ENCODE measurements at regions not wholly inside any gene's neighbourhood (a gene's known extent, or its start where the extent isn't known, plus 50 kb on each side); places are given as distances from the start of the nearest gene placed in this dataset.

DNA sequence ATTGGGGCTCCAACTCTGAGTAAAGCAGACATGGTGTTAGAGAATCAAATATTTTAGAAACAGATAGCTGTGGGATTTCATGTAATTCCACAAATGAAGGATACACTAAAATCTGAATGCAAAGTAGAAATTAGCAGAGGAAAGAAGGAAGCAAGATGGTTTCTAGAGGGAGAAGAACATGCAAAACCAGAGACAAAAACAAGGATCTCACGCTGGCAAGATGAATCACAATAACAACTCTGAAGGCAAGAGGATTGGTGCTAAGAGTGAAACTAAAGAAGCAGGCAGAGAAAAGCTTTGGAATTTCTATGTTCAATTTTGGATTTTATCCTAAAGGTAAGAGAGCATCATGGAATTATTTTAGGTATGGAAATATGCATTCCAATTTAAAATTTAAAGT lies 857.2 kb upstream of the COX7C start:
- Mint-ChIP-seq H3K4me3 (no peak overlapping the region), H3K36me3 (peaks cover 8% of the 10 kb centered on the region; the same call in 1 of the 2 replicates), H3K4me1 (peaks cover 15% of the 10 kb centered on the region), H3K27me3 (ENCODE audit: low read depth) (no peaks in the 10 kb centered on the region), H3K9me3 (peaks cover 20% of the 10 kb centered on the region), H3K27ac (peak overlapping the region; percentile 87)
- no peak for DNase-seq (ENCODE audit: low spot score)
- ChIA-PET CTCF (no interaction called here), POLR2A (no interaction called here)
- TF ChIP-seq, protein P1, sequence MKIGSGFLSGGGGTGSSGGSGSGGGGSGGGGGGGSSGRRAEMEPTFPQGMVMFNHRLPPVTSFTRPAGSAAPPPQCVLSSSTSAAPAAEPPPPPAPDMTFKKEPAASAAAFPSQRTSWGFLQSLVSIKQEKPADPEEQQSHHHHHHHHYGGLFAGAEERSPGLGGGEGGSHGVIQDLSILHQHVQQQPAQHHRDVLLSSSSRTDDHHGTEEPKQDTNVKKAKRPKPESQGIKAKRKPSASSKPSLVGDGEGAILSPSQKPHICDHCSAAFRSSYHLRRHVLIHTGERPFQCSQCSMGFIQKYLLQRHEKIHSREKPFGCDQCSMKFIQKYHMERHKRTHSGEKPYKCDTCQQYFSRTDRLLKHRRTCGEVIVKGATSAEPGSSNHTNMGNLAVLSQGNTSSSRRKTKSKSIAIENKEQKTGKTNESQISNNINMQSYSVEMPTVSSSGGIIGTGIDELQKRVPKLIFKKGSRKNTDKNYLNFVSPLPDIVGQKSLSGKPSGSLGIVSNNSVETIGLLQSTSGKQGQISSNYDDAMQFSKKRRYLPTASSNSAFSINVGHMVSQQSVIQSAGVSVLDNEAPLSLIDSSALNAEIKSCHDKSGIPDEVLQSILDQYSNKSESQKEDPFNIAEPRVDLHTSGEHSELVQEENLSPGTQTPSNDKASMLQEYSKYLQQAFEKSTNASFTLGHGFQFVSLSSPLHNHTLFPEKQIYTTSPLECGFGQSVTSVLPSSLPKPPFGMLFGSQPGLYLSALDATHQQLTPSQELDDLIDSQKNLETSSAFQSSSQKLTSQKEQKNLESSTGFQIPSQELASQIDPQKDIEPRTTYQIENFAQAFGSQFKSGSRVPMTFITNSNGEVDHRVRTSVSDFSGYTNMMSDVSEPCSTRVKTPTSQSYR (CRISPR knock-in tag; IDR thresholded peaks at IDR 0.05), result no peak
- TF ChIP-seq, protein P2, sequence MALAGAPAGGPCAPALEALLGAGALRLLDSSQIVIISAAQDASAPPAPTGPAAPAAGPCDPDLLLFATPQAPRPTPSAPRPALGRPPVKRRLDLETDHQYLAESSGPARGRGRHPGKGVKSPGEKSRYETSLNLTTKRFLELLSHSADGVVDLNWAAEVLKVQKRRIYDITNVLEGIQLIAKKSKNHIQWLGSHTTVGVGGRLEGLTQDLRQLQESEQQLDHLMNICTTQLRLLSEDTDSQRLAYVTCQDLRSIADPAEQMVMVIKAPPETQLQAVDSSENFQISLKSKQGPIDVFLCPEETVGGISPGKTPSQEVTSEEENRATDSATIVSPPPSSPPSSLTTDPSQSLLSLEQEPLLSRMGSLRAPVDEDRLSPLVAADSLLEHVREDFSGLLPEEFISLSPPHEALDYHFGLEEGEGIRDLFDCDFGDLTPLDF (CRISPR knock-in tag; IDR thresholded peaks at IDR 0.05), result no peak
- TF ChIP-seq ZNF121 (CRISPR knock-in tag; IDR thresholded peaks at IDR 0.05) (no peak), MXD4 (CRISPR knock-in tag; IDR thresholded peaks at IDR 0.05; ENCODE audit: borderline replicate concordance) (no peak), GRHL2 (CRISPR knock-in tag; IDR thresholded peaks at IDR 0.05; ENCODE audit: insufficient replicate concordance, severe bottlenecking) (no peak), SOX15 (CRISPR knock-in tag; IDR thresholded peaks at IDR 0.05) (no peak), NFATC4 (CRISPR knock-in tag; IDR thresholded peaks at IDR 0.05) (no peak), TEAD4 (CRISPR knock-in tag; IDR thresholded peaks at IDR 0.05) (no peak), ZNF317 (CRISPR knock-in tag; IDR thresholded peaks at IDR 0.05; ENCODE audit: borderline replicate concordance, low read depth) (no peak), TEAD1 (CRISPR knock-in tag; IDR thresholded peaks at IDR 0.05) (no peak), ZNF671 (CRISPR knock-in tag; IDR thresholded peaks at IDR 0.05) (no peak), RELA (CRISPR knock-in tag; IDR thresholded peaks at IDR 0.05; ENCODE audit: borderline replicate concordance) (no peak)
- TF ChIP-seq, protein P3, sequence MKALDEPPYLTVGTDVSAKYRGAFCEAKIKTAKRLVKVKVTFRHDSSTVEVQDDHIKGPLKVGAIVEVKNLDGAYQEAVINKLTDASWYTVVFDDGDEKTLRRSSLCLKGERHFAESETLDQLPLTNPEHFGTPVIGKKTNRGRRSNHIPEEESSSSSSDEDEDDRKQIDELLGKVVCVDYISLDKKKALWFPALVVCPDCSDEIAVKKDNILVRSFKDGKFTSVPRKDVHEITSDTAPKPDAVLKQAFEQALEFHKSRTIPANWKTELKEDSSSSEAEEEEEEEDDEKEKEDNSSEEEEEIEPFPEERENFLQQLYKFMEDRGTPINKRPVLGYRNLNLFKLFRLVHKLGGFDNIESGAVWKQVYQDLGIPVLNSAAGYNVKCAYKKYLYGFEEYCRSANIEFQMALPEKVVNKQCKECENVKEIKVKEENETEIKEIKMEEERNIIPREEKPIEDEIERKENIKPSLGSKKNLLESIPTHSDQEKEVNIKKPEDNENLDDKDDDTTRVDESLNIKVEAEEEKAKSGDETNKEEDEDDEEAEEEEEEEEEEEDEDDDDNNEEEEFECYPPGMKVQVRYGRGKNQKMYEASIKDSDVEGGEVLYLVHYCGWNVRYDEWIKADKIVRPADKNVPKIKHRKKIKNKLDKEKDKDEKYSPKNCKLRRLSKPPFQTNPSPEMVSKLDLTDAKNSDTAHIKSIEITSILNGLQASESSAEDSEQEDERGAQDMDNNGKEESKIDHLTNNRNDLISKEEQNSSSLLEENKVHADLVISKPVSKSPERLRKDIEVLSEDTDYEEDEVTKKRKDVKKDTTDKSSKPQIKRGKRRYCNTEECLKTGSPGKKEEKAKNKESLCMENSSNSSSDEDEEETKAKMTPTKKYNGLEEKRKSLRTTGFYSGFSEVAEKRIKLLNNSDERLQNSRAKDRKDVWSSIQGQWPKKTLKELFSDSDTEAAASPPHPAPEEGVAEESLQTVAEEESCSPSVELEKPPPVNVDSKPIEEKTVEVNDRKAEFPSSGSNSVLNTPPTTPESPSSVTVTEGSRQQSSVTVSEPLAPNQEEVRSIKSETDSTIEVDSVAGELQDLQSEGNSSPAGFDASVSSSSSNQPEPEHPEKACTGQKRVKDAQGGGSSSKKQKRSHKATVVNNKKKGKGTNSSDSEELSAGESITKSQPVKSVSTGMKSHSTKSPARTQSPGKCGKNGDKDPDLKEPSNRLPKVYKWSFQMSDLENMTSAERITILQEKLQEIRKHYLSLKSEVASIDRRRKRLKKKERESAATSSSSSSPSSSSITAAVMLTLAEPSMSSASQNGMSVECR (CRISPR knock-in tag; IDR thresholded peaks at IDR 0.05; ENCODE audit: borderline replicate concordance), result no peak
- TF ChIP-seq, protein P4, sequence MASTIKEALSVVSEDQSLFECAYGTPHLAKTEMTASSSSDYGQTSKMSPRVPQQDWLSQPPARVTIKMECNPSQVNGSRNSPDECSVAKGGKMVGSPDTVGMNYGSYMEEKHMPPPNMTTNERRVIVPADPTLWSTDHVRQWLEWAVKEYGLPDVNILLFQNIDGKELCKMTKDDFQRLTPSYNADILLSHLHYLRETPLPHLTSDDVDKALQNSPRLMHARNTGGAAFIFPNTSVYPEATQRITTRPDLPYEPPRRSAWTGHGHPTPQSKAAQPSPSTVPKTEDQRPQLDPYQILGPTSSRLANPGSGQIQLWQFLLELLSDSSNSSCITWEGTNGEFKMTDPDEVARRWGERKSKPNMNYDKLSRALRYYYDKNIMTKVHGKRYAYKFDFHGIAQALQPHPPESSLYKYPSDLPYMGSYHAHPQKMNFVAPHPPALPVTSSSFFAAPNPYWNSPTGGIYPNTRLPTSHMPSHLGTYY (CRISPR knock-in tag; IDR thresholded peaks at IDR 0.05), result no peak
- TF ChIP-seq, protein P5, sequence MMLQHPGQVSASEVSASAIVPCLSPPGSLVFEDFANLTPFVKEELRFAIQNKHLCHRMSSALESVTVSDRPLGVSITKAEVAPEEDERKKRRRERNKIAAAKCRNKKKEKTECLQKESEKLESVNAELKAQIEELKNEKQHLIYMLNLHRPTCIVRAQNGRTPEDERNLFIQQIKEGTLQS (CRISPR knock-in tag; conservative IDR thresholded peaks at IDR 0.05), result no peak
- TF ChIP-seq, protein P6, sequence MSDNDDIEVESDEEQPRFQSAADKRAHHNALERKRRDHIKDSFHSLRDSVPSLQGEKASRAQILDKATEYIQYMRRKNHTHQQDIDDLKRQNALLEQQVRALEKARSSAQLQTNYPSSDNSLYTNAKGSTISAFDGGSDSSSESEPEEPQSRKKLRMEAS (CRISPR knock-in tag; IDR thresholded peaks at IDR 0.05), result no peak
- peak; percentile 62; the same call in 1 of the 2 replicates for ATAC-seq

DNA sequence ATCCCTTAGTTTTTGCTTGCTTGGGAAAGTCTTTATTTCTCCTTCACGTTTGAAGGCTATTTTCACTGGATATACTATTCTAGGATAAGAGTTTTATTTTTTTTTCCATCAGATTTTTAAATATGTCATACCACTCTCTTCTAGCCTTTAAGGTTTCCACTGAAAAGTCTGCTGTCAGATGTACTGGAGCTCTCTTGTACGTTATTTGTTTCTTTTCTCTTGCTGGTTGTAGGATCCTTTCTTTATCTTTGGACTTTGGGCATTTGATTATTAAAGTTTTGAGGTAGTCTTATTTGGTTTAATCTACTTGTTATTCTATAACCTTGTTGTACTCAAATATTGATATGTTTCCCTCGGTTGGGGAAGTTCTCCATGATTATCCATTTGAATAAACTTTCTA lies 848.4 kb upstream of the COX7C start:
- Mint-ChIP-seq H3K27ac (no peak overlapping the region), H3K27me3 (ENCODE audit: low read depth) (no peaks in the 10 kb centered on the region), H3K9me3 (peaks cover 59% of the 10 kb centered on the region), H3K4me1 (no peaks in the 10 kb centered on the region), H3K36me3 (peaks cover 26% of the 10 kb centered on the region), H3K4me3 (no peak overlapping the region)
- TF ChIP-seq ZNF317 (CRISPR knock-in tag; IDR thresholded peaks at IDR 0.05; ENCODE audit: borderline replicate concordance, low read depth), result peak; percentile 91
- no peak for TF ChIP-seq NR2C2 (CRISPR knock-in tag; IDR thresholded peaks at IDR 0.05)
- DNase-seq (ENCODE audit: low spot score) (no peak), ATAC-seq (no peak)
- POLR2A ChIA-PET, result no interaction called here
- CTCF ChIA-PET, result no interaction called here
